HG03460 (cell line): ENCODE measurements at regions not wholly inside any gene's neighbourhood (a gene's known extent, or its start where the extent isn't known, plus 50 kb on each side); places are given as distances from the start of the nearest gene placed in this dataset.
A peak's percentile ranks its signal among the peaks of the same experiment; 100 is the strongest.

Experiments used
- ATAC-seq: cut with Tn5 transposase; IDR thresholded peaks from one replicate; pipeline ENCODE4 v1.9.1; 2021; ENCODE audit not compliant: unreplicated experiment

DNA sequence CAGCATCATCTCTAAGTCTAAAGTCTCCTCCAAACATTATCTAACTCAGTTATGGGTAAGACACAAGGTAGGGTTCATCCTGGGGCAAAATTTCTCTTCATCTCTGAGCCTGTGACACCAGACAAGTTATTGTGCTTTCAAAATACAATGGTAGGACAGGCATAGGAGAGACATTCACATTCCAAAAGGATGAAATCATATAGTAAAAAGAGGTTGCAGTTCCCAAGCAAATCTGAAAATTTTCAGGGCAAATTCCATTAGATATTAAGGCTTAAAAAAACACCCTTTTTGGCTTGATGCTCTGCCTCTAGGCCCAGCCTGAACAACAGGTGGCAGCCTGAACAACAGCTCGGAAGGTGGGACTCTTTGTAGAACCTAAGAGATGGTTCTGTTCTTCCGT is 448.3 kb upstream of the SLIT2 start:
- ATAC-seq: no peak

DNA sequence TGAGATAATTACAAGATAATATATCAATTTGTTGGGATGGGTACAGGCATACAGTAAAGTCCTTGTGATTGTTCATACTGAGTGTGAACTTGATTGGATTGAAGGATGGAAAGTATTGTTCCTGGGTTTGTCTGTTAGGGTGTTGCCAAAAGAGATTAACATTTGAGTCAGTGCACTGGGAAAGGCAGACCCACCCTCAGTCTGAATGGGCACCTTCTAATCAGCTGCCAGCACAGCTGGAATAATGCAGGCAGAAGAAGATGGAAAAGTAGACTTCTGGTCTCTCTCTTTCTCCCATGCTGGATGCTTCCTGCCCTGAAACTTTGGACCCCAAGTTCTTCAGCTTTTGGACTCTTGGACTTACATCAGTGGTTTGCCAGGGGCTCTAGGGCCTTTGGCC is 457.9 kb upstream of the SLIT2 start:
- ATAC-seq: no peak

GRCh38 chr4:19791422-19792123 is 460.1 kb upstream of the SLIT2 start:
- no peak for ATAC-seq

DNA sequence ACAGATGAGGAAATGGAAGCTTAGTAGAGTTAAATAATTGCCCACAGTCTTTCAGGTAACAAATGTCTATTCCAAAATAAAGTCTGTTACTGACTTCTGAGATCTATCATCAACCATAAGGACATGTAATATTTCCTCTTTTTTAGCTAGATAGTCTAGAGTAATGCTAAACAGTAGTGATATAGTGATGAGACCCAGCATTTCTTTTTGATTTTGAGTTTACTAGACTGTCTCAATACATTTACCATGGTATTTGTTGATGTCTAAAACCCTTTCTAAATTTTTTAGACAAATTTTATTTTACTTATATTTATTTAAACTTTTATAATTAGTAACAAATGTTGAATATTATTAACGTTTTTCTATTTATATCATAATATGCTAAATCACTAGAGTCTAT is 465.1 kb upstream of the SLIT2 start:
- no peak for ATAC-seq

- ATAC-seq: no peak
These were observed 468.0 kb upstream of the SLIT2 start for GRCh38 chr4:19783667-19784223.

- no peak for ATAC-seq
These were observed 470.8 kb upstream of the SLIT2 start for GRCh38 chr4:19780871-19781270.

DNA sequence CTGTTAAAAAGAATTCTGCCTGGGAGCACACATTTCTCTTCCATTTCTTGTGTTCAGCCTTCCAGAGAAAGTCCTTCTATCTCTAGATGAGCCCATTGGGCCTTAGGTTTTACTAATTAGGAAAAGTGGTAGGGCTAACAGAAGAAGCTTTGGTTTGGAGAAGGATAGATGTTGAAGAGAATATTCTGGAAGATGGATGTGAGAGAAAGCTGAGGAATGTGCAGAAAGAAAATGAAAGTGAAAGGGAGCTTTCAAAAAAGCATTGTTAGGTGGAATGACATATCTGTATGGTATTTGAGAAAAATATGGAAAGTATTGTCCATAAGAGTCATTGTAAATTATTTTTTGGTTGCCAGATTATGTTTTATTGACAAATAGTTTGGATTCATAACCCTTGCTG is 474.8 kb upstream of the SLIT2 start:
- ATAC-seq: no peak

GRCh38 chr4:19776021-19776459 is 475.7 kb upstream of the SLIT2 start:
- no peak for ATAC-seq

DNA sequence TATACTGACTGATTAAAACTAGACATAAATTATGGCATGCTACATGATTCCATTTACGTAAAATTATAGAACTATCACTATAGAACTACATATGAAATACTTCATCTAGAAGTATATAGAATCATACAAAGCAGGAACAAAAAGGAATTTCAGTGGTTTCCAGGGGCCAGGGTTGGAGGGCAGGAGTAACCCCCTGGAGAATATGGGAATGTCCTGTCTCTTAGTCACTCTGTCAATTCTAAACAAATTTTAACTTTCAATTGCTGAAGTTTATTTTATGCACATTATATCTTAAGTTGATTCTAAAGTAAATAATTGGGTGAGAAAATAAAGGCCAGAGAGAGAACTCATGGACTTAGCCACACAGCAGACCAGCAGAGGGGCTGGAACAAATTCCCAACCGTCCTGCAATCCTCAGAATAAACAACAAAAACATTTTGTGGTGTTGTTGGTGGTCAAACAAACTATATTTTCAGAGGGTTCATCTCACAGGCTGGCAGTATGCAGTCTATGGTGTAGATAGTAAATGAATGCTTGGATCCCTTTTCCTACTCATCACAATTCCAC is 476.9 kb upstream of the SLIT2 start:
- no peak for ATAC-seq

GRCh38 chr4:19772581-19772980 is 479.1 kb upstream of the SLIT2 start:
- ATAC-seq: no peak

GRCh38 chr4:19756661-19757060 is 495.0 kb upstream of the SLIT2 start:
- ATAC-seq: no peak

GRCh38 chr4:19752599-19752998 is 499.1 kb upstream of the SLIT2 start:
- ATAC-seq: no peak

GRCh38 chr4:19748519-19749479 is 502.9 kb upstream of the SLIT2 start:
- ATAC-seq: no peak

GRCh38 chr4:19746377-19746776 is 505.3 kb upstream of the SLIT2 start:
- no peak for ATAC-seq

- no peak for ATAC-seq
These were observed 508.5 kb upstream of the SLIT2 start for GRCh38 chr4:19743115-19743638.

DNA sequence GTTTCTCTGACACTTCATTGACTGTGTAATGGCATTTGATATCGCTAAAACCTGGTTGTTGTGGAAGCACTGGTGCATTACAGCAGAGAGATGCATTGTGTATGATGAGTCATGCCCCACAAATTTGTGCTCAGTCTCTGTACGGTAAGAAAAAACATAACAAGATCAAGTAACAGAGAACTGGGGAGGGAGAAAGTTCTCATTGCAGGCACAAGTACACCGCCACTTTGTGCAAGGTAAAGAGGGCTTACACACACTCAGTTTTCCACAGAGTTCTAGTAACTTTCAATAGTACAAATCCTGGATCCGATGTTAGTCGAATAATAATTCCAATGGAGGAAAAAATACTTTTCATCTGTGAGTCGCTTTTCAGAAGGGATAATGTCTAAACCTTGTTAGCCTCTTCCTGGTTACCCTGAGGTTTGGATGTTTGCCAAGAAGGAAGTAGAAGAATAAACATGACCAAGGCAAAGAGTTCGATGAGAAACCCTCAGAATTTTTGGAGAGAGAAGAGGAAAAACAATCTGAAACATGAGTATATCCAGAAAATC is 512.5 kb upstream of the SLIT2 start:
- ATAC-seq: no peak

- no peak for ATAC-seq
These were observed 514.5 kb upstream of the SLIT2 start for GRCh38 chr4:19736968-19737756.

DNA sequence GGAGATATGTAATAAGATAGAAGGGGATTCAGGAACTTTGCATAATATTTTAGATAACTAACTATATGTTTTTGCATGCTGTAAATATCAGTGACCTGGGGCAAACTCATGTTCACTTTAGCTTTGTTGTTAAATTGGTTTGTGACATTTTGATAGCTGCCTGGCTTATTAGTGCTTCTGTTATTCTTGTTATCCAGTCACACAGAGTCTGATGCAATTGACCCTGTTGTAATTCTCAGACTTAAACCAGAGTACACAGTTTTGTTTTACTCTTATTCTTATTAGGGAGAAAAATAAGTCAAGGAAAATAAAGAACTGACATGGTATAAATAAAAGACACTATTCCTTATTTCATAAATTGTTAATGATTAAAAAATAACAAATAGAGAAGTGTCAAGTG is 516.7 kb upstream of the SLIT2 start:
- ATAC-seq: no peak

GRCh38 chr4:19729886-19730651 is 521.6 kb upstream of the SLIT2 start:
- peak; percentile 59 for ATAC-seq
